Erythroblast (primary cell): ENCODE measurements at regions not wholly inside any gene's neighbourhood (a gene's known extent, or its start where the extent isn't known, plus 50 kb on each side); places are given as distances from the start of the nearest gene placed in this dataset.

ENCODE experiments used
- GATA1 ChIP-seq: IDR thresholded peaks from 2 replicates; pipeline ENCODE4 v1.6.1; 2011; ENCODE audit warnings: low read depth, mild to moderate bottlenecking, control low read depth, low read length, moderate library complexity
- POLR2A ChIP-seq: IDR thresholded peaks from 2 replicates; pipeline ENCODE4 v1.6.1; 2011; ENCODE audit warnings: mild to moderate bottlenecking, low read length

DNA sequence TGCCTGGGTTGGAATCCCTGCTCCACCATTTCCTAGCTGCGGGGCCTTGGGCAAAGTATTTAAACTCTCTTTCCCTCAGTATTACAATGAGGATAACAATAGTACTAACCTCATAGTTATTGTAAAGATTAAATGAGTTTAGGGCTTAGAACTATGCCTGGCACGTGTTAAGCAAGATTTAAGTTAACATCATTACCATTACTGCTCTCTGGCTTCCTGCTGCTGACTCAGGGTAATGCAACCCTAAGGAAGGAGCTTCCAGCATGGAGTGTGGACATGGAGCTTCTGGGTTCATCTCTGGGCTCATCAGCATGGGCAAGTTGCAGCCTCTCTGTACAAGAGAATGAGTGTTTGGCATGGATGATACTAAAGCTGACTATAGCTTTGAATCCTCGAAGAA, 374.2 kb upstream of the MAP2 start:
- no peak for TF ChIP-seq POLR2A
- no peak for TF ChIP-seq GATA1
